ENCODE measurements at regions not wholly inside any gene's neighbourhood (a gene's known extent, or its start where the extent isn't known, plus 50 kb on each side); places are given as distances from the start of the nearest gene placed in this dataset.

- Histone ChIP-seq H3K27me3 (ENCODE audit: control insufficient read depth, insufficient read depth, low read length, poor library complexity, severe bottlenecking) (no peaks in the 10 kb centered on the region), H3K9ac (ENCODE audit: extremely low read depth, low read length, poor library complexity, severe bottlenecking) (no peak overlapping the region), H3K9me3 (ENCODE audit: control insufficient read depth, low read length) (no peaks in the 10 kb centered on the region), H3K4me3 (ENCODE audit: low read length) (no peak overlapping the region), H3K36me3 (ENCODE audit: control insufficient read depth, insufficient read depth, low read length) (no peaks in the 10 kb centered on the region), H3K4me1 (ENCODE audit: control insufficient read depth, insufficient read depth, low read length) (no peaks in the 10 kb centered on the region), H3K27ac (ENCODE audit: low read depth, low read length) (no peak overlapping the region)
- H3K9me3 Mint-ChIP-seq, result no peaks in the 10 kb centered on the region
- 0 to 32% methylated on average over 2 to 17 of the region's 17 CpGs for WGBS, 2 experiments (ENCODE audit: insufficient coverage in 1 of 2, insufficient read length in 1 of 2)
- peak; percentile 95 for DNase-seq
- H3K36me3 Mint-ChIP-seq (ENCODE audit: low read depth), result no peaks in the 10 kb centered on the region
- peak; percentile 92 for TF ChIP-seq CTCF (conservative IDR thresholded peaks at IDR 0.05)
- H3K4me3 Mint-ChIP-seq, result peak overlapping the region; percentile 38
- H3K27me3 Mint-ChIP-seq (ENCODE audit: insufficient read depth), result peaks cover 13% of the 10 kb centered on the region
- H3K4me1 Mint-ChIP-seq, result peaks cover 4% of the 10 kb centered on the region
- H3K27ac Mint-ChIP-seq, result no peak overlapping the region
Measured at GRCh38 chr4:89640620-89641366, 196.2 kb downstream of the SNCA start.

DNA sequence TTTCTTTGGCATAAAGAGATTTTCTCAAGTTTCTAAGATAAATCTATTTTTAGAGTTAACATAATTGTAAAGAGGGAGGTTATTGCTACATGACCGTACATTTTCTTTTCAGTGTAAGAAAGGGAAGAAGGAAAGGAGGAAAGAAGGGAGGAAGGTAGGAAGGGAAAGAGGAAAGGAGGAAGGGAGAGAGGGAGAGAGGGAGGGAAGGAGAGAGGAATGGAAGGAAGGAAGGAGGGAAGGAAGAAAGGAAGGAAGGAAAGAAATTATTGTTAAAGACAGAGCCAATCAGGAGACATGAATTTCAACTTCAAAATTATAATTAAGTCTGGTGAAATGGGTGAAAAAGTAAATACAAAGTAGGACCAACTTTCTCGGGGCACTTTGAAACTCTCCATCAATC, 197.6 kb downstream of the SNCA start:
- H3K4me1 ChIP-seq (ENCODE audit: control insufficient read depth, insufficient read depth, low read length), result no peaks in the 10 kb centered on the region
- peaks cover 4% of the 10 kb centered on the region for H3K4me1 Mint-ChIP-seq
- WGBS, 2 experiments (ENCODE audit: insufficient coverage in 1 of 2, insufficient read length in 1 of 2), result 91% methylated on average over 1 of the region's 2 CpGs; no CpG with 5 or more reads in 1 of the 2 experiments
- H3K9me3 Mint-ChIP-seq, result no peaks in the 10 kb centered on the region
- no peaks in the 10 kb centered on the region for H3K36me3 ChIP-seq (ENCODE audit: control insufficient read depth, insufficient read depth, low read length)
- no peaks in the 10 kb centered on the region for H3K27me3 ChIP-seq (ENCODE audit: control insufficient read depth, insufficient read depth, low read length, poor library complexity, severe bottlenecking)
- no peak for TF ChIP-seq CTCF (conservative IDR thresholded peaks at IDR 0.05)
- no peak overlapping the region for H3K9ac ChIP-seq (ENCODE audit: extremely low read depth, low read length, poor library complexity, severe bottlenecking)
- DNase-seq, result no peak
- H3K27me3 Mint-ChIP-seq (ENCODE audit: insufficient read depth), result peaks cover 13% of the 10 kb centered on the region
- H3K4me3 ChIP-seq (ENCODE audit: low read length), result no peak overlapping the region
- no peaks in the 10 kb centered on the region for H3K36me3 Mint-ChIP-seq (ENCODE audit: low read depth)
- no peak overlapping the region for H3K27ac ChIP-seq (ENCODE audit: low read depth, low read length)
- H3K4me3 Mint-ChIP-seq, result no peak overlapping the region
- H3K9me3 ChIP-seq (ENCODE audit: control insufficient read depth, low read length), result no peaks in the 10 kb centered on the region
- H3K27ac Mint-ChIP-seq, result no peak overlapping the region

GRCh38 chr4:89625599-89626293, 211.2 kb downstream of the SNCA start:
- H3K36me3 Mint-ChIP-seq (ENCODE audit: low read depth), result no peaks in the 10 kb centered on the region
- Histone ChIP-seq H3K27me3 (ENCODE audit: control insufficient read depth, insufficient read depth, low read length, poor library complexity, severe bottlenecking) (no peaks in the 10 kb centered on the region), H3K27ac (ENCODE audit: low read depth, low read length) (no peak overlapping the region), H3K9ac (ENCODE audit: extremely low read depth, low read length, poor library complexity, severe bottlenecking) (no peak overlapping the region), H3K9me3 (ENCODE audit: control insufficient read depth, low read length) (no peaks in the 10 kb centered on the region), H3K4me1 (ENCODE audit: control insufficient read depth, insufficient read depth, low read length) (peaks cover 11% of the 10 kb centered on the region), H3K4me3 (ENCODE audit: low read length) (peak overlapping the region; percentile 5), H3K36me3 (ENCODE audit: control insufficient read depth, insufficient read depth, low read length) (no peaks in the 10 kb centered on the region)
- H3K9me3 Mint-ChIP-seq, result no peaks in the 10 kb centered on the region
- WGBS, 2 experiments (ENCODE audit: insufficient coverage in 1 of 2, insufficient read length in 1 of 2), result no CpG with 5 or more reads among the region's 1 CpG
- H3K27ac Mint-ChIP-seq, result no peak overlapping the region
- peaks cover 4% of the 10 kb centered on the region for H3K27me3 Mint-ChIP-seq (ENCODE audit: insufficient read depth)
- H3K4me1 Mint-ChIP-seq, result peaks cover 21% of the 10 kb centered on the region
- no peak overlapping the region for H3K4me3 Mint-ChIP-seq
- no peak for TF ChIP-seq CTCF (conservative IDR thresholded peaks at IDR 0.05)
- DNase-seq, result no peak
